NB4 (cell line): ENCODE measurements at regions not wholly inside any gene's neighbourhood (a gene's known extent, or its start where the extent isn't known, plus 50 kb on each side); places are given as distances from the start of the nearest gene placed in this dataset.
A peak's percentile ranks its signal among the peaks of the same experiment; 100 is the strongest.
"Not testable (repeated sequence)": the region's sequence is repeated elsewhere in the genome, so short reads cannot be mapped to it uniquely, and the experiment has no call there.

Experiments
- DNase-seq: peaks from one replicate; pipeline ENCODE4 v3.0.0; 2010; ENCODE audit warnings: low read depth
- H3K4me3 ChIP-seq: one replicate; pipeline ENCODE4 v1.5.1; 2011; ENCODE audit warnings: mild to moderate bottlenecking, low read depth, low read length, moderate library complexity
- CTCF ChIP-seq: IDR thresholded peaks from one replicate; pipeline ENCODE4 v1.5.1; 2012; ENCODE audit warnings: low read depth, low read length
- MAX ChIP-seq: IDR thresholded peaks from 2 replicates; pipeline ENCODE4 v1.6.1; 2011; ENCODE audit warnings: low read depth, low read length
- MYC ChIP-seq: IDR thresholded peaks from 2 replicates; pipeline ENCODE4 v1.6.1; 2011; ENCODE audit warnings: low read depth, low read length
- POLR2A ChIP-seq: IDR thresholded peaks from 2 replicates; pipeline ENCODE4 v1.6.1; 2011; ENCODE audit warnings: mild to moderate bottlenecking; ENCODE audit not compliant: insufficient read length; ENCODE audit errors: extremely low read depth

GRCh38 chr2:37573451-37574388, 97.7 kb downstream of the CDC42EP3 start:
- TF ChIP-seq MYC (no peak), CTCF (no peak), MAX (no peak), POLR2A (no peak)
- DNase-seq: no peak
- no peak overlapping the region for H3K4me3 ChIP-seq

- no peak overlapping the region for H3K4me3 ChIP-seq
- DNase-seq: peak; percentile 54
- TF ChIP-seq MYC (no peak), CTCF (peak; percentile 8)
Observed at GRCh38 chr2:37575780-37576179, 95.7 kb downstream of the CDC42EP3 start.

- DNase-seq, H3K4me3 ChIP-seq: not testable (repeated sequence)
Observed at GRCh38 chr2:37576194-37576593, 95.2 kb downstream of the CDC42EP3 start.

GRCh38 chr2:37576831-37577230, 94.6 kb downstream of the CDC42EP3 start:
- no peak overlapping the region for H3K4me3 ChIP-seq
- no peak for TF ChIP-seq MYC
- DNase-seq: no peak

GRCh38 chr2:37579192-37579713, 92.2 kb downstream of the CDC42EP3 start:
- no peak overlapping the region for H3K4me3 ChIP-seq
- TF ChIP-seq MAX (no peak), POLR2A (no peak), MYC (no peak), CTCF (no peak)
- DNase-seq: no peak

- DNase-seq, H3K4me3 ChIP-seq: not testable (repeated sequence)
Observed at GRCh38 chr2:37579949-37580348, 91.5 kb downstream of the CDC42EP3 start.

GRCh38 chr2:37581433-37581832, 90.0 kb downstream of the CDC42EP3 start:
- no peak overlapping the region for H3K4me3 ChIP-seq
- no peak for DNase-seq
- no peak for TF ChIP-seq MAX
- TF ChIP-seq CTCF: no peak
- no peak for TF ChIP-seq MYC
